Lower leg skin (tissue), 3 donors: ENCODE measurements at regions not wholly inside any gene's neighbourhood (a gene's known extent, or its start where the extent isn't known, plus 50 kb on each side); places are given as distances from the start of the nearest gene placed in this dataset.

Experiments used
- POLR2A ChIP-seq, 2 donors: fragments of 450-650 bp; IDR thresholded peaks; one replicate each; pipeline ENCODE4 v1.6.1; 2016 to 2017; ENCODE audit warnings: antibody characterized with exemption in 2 of 2, mild to moderate bottlenecking in 1 of 2, moderate library complexity in 1 of 2
- TF ChIP-seq, protein P1 (sequence below), 3 donors: fragments of 450-650 bp; IDR thresholded peaks; one replicate each; pipeline ENCODE4 v1.5.1; 2016; ENCODE audit warnings: antibody characterized with exemption in 3 of 3, mild to moderate bottlenecking in 3 of 3, moderate library complexity in 2 of 3

DNA sequence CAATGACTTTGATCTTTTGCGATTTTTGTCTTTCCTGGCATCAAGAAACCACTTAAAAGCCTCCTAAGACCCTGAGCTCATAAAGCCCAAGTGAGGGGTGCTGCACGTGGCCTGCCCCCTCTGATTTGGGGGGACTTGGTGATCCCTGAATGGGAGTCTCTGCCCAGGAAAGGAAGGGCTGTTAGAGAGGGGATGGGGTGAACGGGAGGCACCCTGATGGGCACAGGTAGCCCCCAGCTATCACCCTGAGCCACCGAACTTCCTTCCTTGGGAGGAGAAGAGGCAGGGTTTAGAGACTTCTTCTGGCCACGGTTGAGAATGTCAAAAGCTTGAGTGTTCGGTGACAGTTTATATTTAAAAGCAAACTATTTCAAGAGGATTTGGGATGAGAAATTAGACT lies 305.5 kb downstream of the ZNF536 start:
- TF ChIP-seq, protein P1, sequence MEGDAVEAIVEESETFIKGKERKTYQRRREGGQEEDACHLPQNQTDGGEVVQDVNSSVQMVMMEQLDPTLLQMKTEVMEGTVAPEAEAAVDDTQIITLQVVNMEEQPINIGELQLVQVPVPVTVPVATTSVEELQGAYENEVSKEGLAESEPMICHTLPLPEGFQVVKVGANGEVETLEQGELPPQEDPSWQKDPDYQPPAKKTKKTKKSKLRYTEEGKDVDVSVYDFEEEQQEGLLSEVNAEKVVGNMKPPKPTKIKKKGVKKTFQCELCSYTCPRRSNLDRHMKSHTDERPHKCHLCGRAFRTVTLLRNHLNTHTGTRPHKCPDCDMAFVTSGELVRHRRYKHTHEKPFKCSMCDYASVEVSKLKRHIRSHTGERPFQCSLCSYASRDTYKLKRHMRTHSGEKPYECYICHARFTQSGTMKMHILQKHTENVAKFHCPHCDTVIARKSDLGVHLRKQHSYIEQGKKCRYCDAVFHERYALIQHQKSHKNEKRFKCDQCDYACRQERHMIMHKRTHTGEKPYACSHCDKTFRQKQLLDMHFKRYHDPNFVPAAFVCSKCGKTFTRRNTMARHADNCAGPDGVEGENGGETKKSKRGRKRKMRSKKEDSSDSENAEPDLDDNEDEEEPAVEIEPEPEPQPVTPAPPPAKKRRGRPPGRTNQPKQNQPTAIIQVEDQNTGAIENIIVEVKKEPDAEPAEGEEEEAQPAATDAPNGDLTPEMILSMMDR (IDR thresholded peaks at IDR 0.05): no peak
- TF ChIP-seq POLR2A (IDR thresholded peaks at IDR 0.05): no peak
